ENCODE measurements at regions not wholly inside any gene's neighbourhood (a gene's known extent, or its start where the extent isn't known, plus 50 kb on each side); places are given as distances from the start of the nearest gene placed in this dataset.

- TF ChIP-seq EZH2 (IDR thresholded peaks at IDR 0.05; ENCODE audit: insufficient read depth, poor library complexity, severe bottlenecking) (no peak), EZH2phosphoT487 (IDR thresholded peaks at IDR 0.05; ENCODE audit: insufficient read depth, low read depth) (no peak)
These were observed 194.4 kb downstream of the RASSF9 start for GRCh38 chr12:85641796-85642195.

Data from GM23248 (cell line).